Panc1 (cell line): ENCODE measurements at regions not wholly inside any gene's neighbourhood (a gene's known extent, or its start where the extent isn't known, plus 50 kb on each side); places are given as distances from the start of the nearest gene placed in this dataset.

Experiments used
- ATAC-seq: fragments of 200-7000 bp; cut with Tn5 transposase; 2 replicates; pipeline ENCODE4 v1.9.1; 2020; ENCODE audit warnings: mild to moderate bottlenecking, moderate library complexity
- BruUV-seq: library from RNA; stranded (reverse); fragments of 400-500 nt; replicated peaks from 2 replicates; lab custom pipeline; 2021; lab: Mats Ljungman, UMichigan
- CTCF ChIA-PET: fragments of 300-600 bp; sonication (Branson Sonifier 250); formaldehyde crosslinking; loops from one replicate; lab custom pipeline; 2022; ENCODE audit warnings: antibody characterized with exemption; lab: Charles Lee
- POLR2A ChIA-PET: fragments of 300-600 bp; sonication (Branson Sonifier 250); formaldehyde crosslinking; loops from one replicate; lab custom pipeline; 2022; ENCODE audit warnings: antibody characterized with exemption; lab: Charles Lee
- DNase-seq: peaks from one replicate; pipeline ENCODE4 v3.0.0-alpha.2; 2010; ENCODE audit warnings: low read depth, low spot score
- H3K27ac ChIP-seq: 2 replicates; pipeline ENCODE4 v1.5.1; 2011; ENCODE audit warnings: mild to moderate bottlenecking, low read length, inconsistent platforms
- H3K27me3 ChIP-seq: fragments of 200-500 bp; sonication (Bioruptor generic); 2 replicates; pipeline ENCODE4 v1.6.0; 2014; ENCODE audit warnings: low read length, inconsistent platforms; ENCODE audit not compliant: control insufficient read depth, insufficient read depth
- H3K36me3 ChIP-seq: fragments of 200-500 bp; sonication (Bioruptor generic); 2 replicates; pipeline ENCODE4 v1.5.1; 2014; ENCODE audit warnings: inconsistent platforms, mild to moderate bottlenecking, low read length, moderate library complexity; ENCODE audit not compliant: control insufficient read depth, insufficient read depth
- H3K4me1 ChIP-seq: 2 replicates; pipeline ENCODE4 v1.5.1; 2011; ENCODE audit warnings: inconsistent platforms, mild to moderate bottlenecking, low read length, moderate library complexity; ENCODE audit not compliant: control insufficient read depth, insufficient read depth
- H3K4me3 ChIP-seq, 2 experiments: 2 replicates each; pipeline ENCODE4 v1.5.1; 2011 to 2012; ENCODE audit warnings: low read depth in 2 of 2, low read length in 2 of 2, mild to moderate bottlenecking in 2 of 2, inconsistent platforms in 1 of 2, moderate library complexity in 1 of 2
- H3K9me3 ChIP-seq: fragments of 200-500 bp; sonication (Bioruptor generic); 2 replicates; pipeline ENCODE4 v1.5.1; 2014; ENCODE audit warnings: low read depth, mild to moderate bottlenecking, inconsistent platforms, low read length, moderate library complexity; ENCODE audit not compliant: control insufficient read depth, insufficient read depth
- POLR2AphosphoS5 ChIP-seq: IDR thresholded peaks from 2 replicates; pipeline ENCODE4 v1.6.1; 2012; ENCODE audit warnings: mild to moderate bottlenecking, low read depth, low read length, moderate library complexity
- SIN3A ChIP-seq: IDR thresholded peaks from 2 replicates; pipeline ENCODE4 v1.6.1; 2012; ENCODE audit warnings: low read depth, mild to moderate bottlenecking, low read length, moderate library complexity, borderline replicate concordance; ENCODE audit not compliant: insufficient read depth
- TCF7L2 ChIP-seq: IDR thresholded peaks from 2 replicates; pipeline ENCODE4 v1.6.1; 2011; ENCODE audit warnings: mild to moderate bottlenecking, low read depth, low read length, inconsistent platforms
- in situ Hi-C: cut with HindIII; loops from 2 replicates; pipeline ENCODE4 v1.10.0; 2016; ENCODE audit warnings: low sequenced_read_pairs, low pct_unique_long_range_greater_than_20kb
- intact Hi-C: fragments of 100-400 bp; cut with micrococcal nuclease; formaldehyde crosslinking; loops from one replicate; pipeline ENCODE4 v1.10.0; 2022; ENCODE audit not compliant: unreplicated experiment
- TF ChIP-seq, protein P1 (sequence below), 2 experiments: IDR thresholded peaks; 2 replicates each; pipeline ENCODE4 v1.6.1; 2011 to 2012; ENCODE audit warnings: low read depth in 2 of 2, control low read depth in 1 of 2, low read length in 1 of 2, mild to moderate bottlenecking in 1 of 2, moderate library complexity in 1 of 2; ENCODE audit not compliant: insufficient read depth in 1 of 2
- TF ChIP-seq, protein P2 (sequence below): fragments of 450-650 bp; IDR thresholded peaks from 2 replicates; pipeline ENCODE4 v1.5.1; 2017; ENCODE audit warnings: mild to moderate bottlenecking

DNA sequence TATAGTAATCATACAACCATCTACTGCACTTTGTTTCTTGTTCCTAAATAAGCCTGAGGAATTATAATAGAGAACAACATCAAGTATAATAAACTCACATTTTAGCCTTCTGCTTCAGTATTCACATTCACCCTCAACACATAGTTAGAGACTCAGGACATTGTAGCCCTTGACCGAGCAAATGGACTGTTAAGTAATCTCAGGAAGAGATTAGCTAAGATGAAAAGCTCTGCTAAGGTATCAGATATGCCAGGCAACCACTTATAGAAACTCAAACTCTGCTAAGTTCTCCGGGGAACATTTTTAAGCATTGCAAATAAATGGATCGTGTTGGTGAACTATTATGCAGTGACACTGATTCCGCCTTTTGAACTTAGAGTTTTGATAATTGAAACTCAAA, 252.0 kb downstream of the DTWD2 start:
- CTCF ChIA-PET = no interaction called here
- Histone ChIP-seq H3K9me3 (no peaks in the 10 kb centered on the region), H3K27me3 (no peaks in the 10 kb centered on the region), H3K36me3 (no peaks in the 10 kb centered on the region), H3K4me3 (no peak overlapping the region), H3K27ac (no peak overlapping the region), H3K4me1 (no peaks in the 10 kb centered on the region)
- ATAC-seq (no peak), DNase-seq (no peak)
- intact Hi-C loops = no loop called here
- TF ChIP-seq, protein P1, sequence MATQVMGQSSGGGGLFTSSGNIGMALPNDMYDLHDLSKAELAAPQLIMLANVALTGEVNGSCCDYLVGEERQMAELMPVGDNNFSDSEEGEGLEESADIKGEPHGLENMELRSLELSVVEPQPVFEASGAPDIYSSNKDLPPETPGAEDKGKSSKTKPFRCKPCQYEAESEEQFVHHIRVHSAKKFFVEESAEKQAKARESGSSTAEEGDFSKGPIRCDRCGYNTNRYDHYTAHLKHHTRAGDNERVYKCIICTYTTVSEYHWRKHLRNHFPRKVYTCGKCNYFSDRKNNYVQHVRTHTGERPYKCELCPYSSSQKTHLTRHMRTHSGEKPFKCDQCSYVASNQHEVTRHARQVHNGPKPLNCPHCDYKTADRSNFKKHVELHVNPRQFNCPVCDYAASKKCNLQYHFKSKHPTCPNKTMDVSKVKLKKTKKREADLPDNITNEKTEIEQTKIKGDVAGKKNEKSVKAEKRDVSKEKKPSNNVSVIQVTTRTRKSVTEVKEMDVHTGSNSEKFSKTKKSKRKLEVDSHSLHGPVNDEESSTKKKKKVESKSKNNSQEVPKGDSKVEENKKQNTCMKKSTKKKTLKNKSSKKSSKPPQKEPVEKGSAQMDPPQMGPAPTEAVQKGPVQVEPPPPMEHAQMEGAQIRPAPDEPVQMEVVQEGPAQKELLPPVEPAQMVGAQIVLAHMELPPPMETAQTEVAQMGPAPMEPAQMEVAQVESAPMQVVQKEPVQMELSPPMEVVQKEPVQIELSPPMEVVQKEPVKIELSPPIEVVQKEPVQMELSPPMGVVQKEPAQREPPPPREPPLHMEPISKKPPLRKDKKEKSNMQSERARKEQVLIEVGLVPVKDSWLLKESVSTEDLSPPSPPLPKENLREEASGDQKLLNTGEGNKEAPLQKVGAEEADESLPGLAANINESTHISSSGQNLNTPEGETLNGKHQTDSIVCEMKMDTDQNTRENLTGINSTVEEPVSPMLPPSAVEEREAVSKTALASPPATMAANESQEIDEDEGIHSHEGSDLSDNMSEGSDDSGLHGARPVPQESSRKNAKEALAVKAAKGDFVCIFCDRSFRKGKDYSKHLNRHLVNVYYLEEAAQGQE (IDR thresholded peaks at IDR 0.05; ENCODE audit: insufficient read depth in 1 of 2, low read depth in 2 of 2, low read length in 1 of 2) = no peak
- TF ChIP-seq, protein P2, sequence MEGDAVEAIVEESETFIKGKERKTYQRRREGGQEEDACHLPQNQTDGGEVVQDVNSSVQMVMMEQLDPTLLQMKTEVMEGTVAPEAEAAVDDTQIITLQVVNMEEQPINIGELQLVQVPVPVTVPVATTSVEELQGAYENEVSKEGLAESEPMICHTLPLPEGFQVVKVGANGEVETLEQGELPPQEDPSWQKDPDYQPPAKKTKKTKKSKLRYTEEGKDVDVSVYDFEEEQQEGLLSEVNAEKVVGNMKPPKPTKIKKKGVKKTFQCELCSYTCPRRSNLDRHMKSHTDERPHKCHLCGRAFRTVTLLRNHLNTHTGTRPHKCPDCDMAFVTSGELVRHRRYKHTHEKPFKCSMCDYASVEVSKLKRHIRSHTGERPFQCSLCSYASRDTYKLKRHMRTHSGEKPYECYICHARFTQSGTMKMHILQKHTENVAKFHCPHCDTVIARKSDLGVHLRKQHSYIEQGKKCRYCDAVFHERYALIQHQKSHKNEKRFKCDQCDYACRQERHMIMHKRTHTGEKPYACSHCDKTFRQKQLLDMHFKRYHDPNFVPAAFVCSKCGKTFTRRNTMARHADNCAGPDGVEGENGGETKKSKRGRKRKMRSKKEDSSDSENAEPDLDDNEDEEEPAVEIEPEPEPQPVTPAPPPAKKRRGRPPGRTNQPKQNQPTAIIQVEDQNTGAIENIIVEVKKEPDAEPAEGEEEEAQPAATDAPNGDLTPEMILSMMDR = no peak
- TF ChIP-seq POLR2AphosphoS5 (no peak), SIN3A (no peak), TCF7L2 (no peak)
- POLR2A ChIA-PET = no interaction called here
- BruUV-seq = no TSS peak
- in situ Hi-C loops = no loop called here

DNA sequence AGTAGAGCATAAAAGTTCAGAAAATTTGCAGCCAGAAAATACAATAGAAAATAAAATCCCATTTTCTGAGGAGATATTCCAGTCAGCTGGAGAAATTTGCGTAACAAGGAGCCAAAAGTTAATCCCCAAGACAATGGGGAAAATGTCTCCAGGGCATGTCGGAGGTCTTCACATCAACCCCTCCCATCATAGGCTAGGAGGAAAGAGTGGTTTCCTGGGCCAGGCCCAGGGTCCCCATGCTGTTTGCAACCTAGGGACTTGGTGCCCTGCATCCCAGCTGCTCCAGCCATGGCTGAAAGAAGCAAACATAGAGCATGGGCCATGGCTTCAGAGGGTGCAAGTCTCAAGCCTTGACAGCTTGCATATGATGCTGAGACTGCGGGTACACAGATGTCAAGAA, 255.0 kb downstream of the DTWD2 start:
- ChIA-PET CTCF (no interaction called here), POLR2A (no interaction called here)
- H3K27me3 ChIP-seq = no peaks in the 10 kb centered on the region
- DNase-seq (no peak), ATAC-seq (no peak)
- no peak overlapping the region for H3K4me3 ChIP-seq
- no peaks in the 10 kb centered on the region for H3K4me1 ChIP-seq
- no peak overlapping the region for H3K27ac ChIP-seq
- BruUV-seq = no TSS peak
- no peaks in the 10 kb centered on the region for H3K36me3 ChIP-seq
- intact Hi-C loops (no loop called here), in situ Hi-C loops (no loop called here)
- no peaks in the 10 kb centered on the region for H3K9me3 ChIP-seq
- TF ChIP-seq, protein P2 = no peak
- TF ChIP-seq, protein P1 (IDR thresholded peaks at IDR 0.05; ENCODE audit: insufficient read depth in 1 of 2, low read depth in 2 of 2, low read length in 1 of 2) = no peak
- TF ChIP-seq POLR2AphosphoS5 (no peak), TCF7L2 (no peak), SIN3A (no peak)
